GM06990 (cell line): ENCODE measurements at regions not wholly inside any gene's neighbourhood (a gene's known extent, or its start where the extent isn't known, plus 50 kb on each side); places are given as distances from the start of the nearest gene placed in this dataset.

ENCODE experiments used
- DNase-seq: peaks from one replicate; pipeline ENCODE4 v3.0.0-alpha.2; 2011; ENCODE audit not compliant: insufficient read length; ENCODE audit errors: extremely low read depth
- H3K27me3 ChIP-seq: replicated peaks from 2 replicates; pipeline ENCODE4 v1.6.0; 2011; ENCODE audit warnings: low read length; ENCODE audit not compliant: control insufficient read depth, insufficient read depth
- H3K36me3 ChIP-seq: 2 replicates; pipeline ENCODE4 v1.5.1; 2011; ENCODE audit warnings: low read length; ENCODE audit not compliant: control insufficient read depth, insufficient read depth
- H3K4me3 ChIP-seq: replicated peaks from 2 replicates; pipeline ENCODE4 v1.5.1; 2011; ENCODE audit warnings: low read depth, mild to moderate bottlenecking, control low read depth, low read length
- TF ChIP-seq, protein P1 (sequence below): IDR thresholded peaks from 2 replicates; pipeline ENCODE4 v1.5.1; 2011; ENCODE audit warnings: low read length, control low read depth, mild to moderate bottlenecking, inconsistent platforms; ENCODE audit not compliant: insufficient read depth, poor library complexity, severe bottlenecking

DNA sequence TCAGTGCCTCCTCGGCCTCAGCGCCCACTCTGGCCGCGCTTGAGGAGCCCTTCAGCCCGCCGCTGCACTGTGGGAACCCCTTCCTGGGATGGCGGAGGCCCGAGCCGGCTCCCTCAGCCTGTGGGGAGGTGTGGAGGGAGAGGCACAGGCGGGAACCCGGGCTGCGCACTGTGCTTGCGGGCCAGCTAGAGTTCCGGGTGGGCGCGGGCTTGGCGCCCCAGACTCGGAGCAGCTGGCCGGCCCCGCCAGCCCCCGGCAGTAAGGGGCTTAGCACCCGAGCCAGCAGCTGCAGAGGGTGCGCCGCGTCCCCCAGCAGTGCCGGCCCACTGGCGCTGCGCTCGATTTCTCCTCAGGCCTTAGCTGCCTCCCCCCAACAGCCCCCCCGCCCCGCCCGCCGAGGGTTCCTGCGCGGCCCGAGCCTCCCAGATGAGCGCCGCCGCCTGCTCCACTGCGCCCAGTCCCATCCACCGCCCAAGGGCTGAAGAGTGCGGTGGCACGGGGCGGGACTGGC lies 1137.0 kb downstream of the PCDH18 start:
- no peaks in the 10 kb centered on the region for H3K36me3 ChIP-seq
- DNase-seq: no peak
- no peak overlapping the region for H3K4me3 ChIP-seq
- TF ChIP-seq, protein P1, sequence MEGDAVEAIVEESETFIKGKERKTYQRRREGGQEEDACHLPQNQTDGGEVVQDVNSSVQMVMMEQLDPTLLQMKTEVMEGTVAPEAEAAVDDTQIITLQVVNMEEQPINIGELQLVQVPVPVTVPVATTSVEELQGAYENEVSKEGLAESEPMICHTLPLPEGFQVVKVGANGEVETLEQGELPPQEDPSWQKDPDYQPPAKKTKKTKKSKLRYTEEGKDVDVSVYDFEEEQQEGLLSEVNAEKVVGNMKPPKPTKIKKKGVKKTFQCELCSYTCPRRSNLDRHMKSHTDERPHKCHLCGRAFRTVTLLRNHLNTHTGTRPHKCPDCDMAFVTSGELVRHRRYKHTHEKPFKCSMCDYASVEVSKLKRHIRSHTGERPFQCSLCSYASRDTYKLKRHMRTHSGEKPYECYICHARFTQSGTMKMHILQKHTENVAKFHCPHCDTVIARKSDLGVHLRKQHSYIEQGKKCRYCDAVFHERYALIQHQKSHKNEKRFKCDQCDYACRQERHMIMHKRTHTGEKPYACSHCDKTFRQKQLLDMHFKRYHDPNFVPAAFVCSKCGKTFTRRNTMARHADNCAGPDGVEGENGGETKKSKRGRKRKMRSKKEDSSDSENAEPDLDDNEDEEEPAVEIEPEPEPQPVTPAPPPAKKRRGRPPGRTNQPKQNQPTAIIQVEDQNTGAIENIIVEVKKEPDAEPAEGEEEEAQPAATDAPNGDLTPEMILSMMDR: no peak
- no peaks in the 10 kb centered on the region for H3K27me3 ChIP-seq

DNA sequence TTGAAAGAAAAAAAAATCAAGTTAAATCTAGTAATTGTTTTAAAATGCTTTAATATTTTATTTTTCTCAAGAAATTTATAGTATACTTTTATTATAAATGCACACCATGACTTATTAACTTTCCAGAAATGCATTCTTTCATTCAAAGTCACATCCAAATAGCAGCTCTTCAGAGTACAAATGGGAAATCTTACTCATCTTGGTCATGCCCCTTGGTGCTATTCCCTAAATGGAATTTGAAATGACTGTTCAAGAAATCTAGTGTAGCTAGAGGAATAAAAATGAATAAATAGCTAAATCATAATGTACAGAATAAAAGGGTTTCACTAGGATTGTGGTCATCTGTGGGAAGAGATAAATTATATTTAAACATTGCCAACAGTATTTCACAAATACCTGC lies 1139.7 kb downstream of the PCDH18 start:
- TF ChIP-seq, protein P1: no peak
- Histone ChIP-seq H3K4me3 (no peak overlapping the region), H3K27me3 (no peaks in the 10 kb centered on the region), H3K36me3 (no peaks in the 10 kb centered on the region)
- DNase-seq: no peak

DNA sequence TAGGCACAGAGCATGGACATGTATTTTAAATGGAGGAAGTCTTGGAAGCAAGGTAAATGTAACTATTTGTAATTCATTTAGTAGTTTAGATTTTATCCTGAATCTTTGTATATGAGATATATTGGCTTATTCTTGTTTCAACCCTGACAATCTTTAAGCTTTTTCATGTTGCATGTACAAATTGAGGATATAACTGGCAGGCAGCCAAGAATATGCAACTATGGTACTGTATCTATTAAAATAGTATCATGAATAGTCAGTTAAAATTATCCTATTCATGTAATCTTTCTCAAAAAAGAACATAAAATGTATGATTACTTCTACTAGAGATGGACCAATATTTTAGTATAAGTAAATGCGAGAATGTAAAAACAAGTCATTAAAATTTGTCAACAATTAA lies 1141.5 kb downstream of the PCDH18 start:
- DNase-seq: no peak
- TF ChIP-seq, protein P1: no peak
- no peak overlapping the region for H3K4me3 ChIP-seq
- H3K36me3 ChIP-seq: no peaks in the 10 kb centered on the region
- no peaks in the 10 kb centered on the region for H3K27me3 ChIP-seq

DNA sequence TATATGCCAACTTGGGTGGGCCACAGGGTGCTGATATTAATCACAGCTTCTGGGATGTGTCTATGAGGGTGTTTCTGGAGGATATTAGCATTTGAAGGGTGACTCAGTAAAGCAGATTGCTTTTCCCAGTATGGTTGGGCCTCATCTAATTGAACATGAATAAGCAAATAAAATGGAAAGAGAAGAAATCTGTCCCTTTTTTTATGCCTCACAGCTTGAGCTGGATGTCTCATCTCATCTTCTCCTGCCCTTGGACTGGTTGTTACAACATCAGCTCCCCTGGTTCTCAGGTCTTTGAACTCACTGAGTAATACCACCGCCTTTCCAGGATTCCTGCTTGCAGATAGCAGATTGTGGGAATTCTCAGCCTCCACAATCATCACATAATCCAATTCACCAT lies 1149.2 kb downstream of the PCDH18 start:
- no peak for DNase-seq
- H3K4me3 ChIP-seq: no peak overlapping the region
- TF ChIP-seq, protein P1: no peak
- H3K27me3 ChIP-seq: no peaks in the 10 kb centered on the region
- H3K36me3 ChIP-seq: no peaks in the 10 kb centered on the region

DNA sequence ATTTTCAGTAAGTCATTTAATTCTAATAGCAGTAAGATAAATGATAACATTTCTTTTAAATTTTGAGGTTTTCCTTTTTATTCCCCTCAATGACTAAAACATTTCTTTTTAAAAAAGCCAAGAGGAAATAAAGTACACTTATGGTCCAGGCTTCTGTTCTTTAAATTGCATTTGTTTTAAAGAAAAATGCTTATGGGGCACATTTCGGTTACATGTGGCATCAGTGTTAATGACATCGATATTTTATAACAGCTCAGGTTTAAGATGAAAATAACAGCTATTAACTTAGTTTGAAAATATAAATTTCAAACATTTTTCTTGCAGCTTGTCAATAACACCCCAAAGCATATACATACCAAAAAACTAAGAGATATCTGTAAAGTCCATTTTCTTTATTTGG lies 1161.1 kb downstream of the PCDH18 start:
- H3K27me3 ChIP-seq: no peaks in the 10 kb centered on the region
- TF ChIP-seq, protein P1: no peak
- no peaks in the 10 kb centered on the region for H3K36me3 ChIP-seq
- DNase-seq: no peak
- no peak overlapping the region for H3K4me3 ChIP-seq

DNA sequence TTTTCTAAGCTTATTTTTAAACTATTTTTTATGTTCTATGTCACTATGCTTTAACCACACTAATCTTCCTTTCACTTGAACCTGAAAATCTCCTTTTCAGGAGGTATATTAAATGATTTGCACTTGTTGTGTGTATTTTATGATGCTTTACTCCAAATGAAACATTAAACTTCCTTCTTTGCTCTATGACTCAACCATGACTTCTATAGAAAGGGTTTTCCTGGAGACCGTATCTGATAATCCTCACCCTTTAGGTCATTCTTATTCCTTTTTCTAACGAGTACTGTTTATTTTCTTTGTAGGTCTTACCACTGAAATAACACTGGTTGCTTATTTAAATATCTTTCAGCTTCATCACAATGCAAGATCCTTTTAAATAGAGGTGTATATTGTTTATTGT lies 1163.2 kb downstream of the PCDH18 start:
- Histone ChIP-seq H3K4me3 (no peak overlapping the region), H3K36me3 (no peaks in the 10 kb centered on the region), H3K27me3 (no peaks in the 10 kb centered on the region)
- TF ChIP-seq, protein P1: no peak
- DNase-seq: no peak
